Choroid plexus epithelial cell (primary cell): ENCODE measurements at regions not wholly inside any gene's neighbourhood (a gene's known extent, or its start where the extent isn't known, plus 50 kb on each side); places are given as distances from the start of the nearest gene placed in this dataset.

Source experiments
- DNase-seq: peaks from one replicate; pipeline ENCODE4 v3.0.0-alpha.2; 2010; ENCODE audit warnings: low read depth
- H3K4me3 ChIP-seq: 2 replicates; pipeline ENCODE4 v1.5.1; 2011; ENCODE audit warnings: low read depth, mild to moderate bottlenecking, control low read depth, low read length, moderate library complexity
- TF ChIP-seq, protein P1 (sequence below): conservative IDR thresholded peaks from 2 replicates; pipeline ENCODE4 v1.5.1; 2011; ENCODE audit warnings: low read depth, mild to moderate bottlenecking, control low read depth, inconsistent platforms, low read length, moderate library complexity

DNA sequence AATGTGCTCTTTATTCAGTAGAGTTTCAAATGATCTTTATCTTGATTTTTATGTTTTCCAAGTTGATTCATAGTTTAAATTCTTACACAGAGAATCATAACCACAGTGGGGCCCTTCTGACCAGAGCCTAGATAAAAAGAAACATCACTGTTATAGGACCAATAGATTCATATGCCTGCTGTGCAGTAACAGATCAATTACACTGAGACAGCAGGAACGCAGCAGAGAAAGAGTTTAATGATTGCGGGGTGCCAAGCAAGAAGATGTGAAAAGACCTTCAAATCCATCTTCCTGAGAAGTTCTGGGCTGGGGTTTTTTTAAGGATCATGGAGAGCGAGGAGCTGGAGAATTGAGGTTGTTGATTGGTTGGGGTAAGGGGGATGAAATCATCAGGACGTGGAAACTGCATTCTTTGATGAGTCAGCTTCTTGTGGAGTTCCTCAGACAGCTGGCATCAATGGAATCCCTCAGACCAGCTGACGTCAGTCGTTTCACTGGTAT is 346.6 kb downstream of the TBC1D4 start:
- H3K4me3 ChIP-seq: no peak overlapping the region
- DNase-seq: peak; percentile 98
- TF ChIP-seq, protein P1, sequence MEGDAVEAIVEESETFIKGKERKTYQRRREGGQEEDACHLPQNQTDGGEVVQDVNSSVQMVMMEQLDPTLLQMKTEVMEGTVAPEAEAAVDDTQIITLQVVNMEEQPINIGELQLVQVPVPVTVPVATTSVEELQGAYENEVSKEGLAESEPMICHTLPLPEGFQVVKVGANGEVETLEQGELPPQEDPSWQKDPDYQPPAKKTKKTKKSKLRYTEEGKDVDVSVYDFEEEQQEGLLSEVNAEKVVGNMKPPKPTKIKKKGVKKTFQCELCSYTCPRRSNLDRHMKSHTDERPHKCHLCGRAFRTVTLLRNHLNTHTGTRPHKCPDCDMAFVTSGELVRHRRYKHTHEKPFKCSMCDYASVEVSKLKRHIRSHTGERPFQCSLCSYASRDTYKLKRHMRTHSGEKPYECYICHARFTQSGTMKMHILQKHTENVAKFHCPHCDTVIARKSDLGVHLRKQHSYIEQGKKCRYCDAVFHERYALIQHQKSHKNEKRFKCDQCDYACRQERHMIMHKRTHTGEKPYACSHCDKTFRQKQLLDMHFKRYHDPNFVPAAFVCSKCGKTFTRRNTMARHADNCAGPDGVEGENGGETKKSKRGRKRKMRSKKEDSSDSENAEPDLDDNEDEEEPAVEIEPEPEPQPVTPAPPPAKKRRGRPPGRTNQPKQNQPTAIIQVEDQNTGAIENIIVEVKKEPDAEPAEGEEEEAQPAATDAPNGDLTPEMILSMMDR: no peak

DNA sequence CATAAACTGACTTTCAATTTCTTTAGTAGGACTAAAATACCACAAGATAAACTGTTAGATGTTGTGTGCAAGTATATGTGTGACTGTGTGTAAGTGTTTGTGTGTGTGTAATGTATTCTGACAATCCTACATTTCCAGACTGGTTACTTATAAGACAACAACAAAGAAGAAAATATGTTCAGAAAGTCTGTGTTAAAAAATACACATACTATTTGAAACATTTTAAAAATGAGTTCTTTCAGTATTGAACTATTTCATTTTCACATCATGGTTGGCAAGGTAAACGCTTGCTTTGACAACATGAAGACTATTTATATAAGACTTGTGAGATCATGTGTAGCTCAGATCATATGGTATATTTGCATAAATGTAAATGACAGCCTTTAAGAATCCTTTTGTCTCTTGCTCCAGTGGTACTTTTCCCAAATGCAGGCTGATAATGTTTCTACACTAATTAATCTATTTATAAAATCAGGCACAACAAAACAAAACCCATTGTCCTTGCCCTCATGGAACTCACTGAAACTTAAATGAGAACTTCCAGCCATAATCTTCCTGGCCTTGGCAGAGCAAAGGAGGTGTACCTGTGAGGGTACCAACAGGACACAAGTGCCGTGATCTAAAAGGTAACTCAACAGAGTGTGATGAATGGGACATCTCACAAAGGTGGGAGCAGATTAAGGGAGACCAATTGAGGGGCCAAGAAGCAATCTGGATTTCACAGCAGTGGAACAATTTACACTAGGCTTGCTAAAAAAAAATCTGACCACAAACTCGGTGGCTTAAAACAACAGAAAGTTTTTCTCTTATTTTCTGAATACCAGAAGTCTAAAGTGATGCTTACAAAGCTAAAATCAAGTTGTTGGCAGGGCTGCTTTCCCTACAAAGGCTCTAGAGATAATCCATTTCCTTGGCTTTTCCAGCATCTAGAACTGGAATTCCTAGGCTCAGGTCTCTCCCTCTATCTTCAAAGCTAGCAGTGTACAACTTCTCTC is 349.0 kb downstream of the TBC1D4 start:
- DNase-seq: peak; percentile 47
- H3K4me3 ChIP-seq: no peak overlapping the region
- TF ChIP-seq, protein P1: no peak

DNA sequence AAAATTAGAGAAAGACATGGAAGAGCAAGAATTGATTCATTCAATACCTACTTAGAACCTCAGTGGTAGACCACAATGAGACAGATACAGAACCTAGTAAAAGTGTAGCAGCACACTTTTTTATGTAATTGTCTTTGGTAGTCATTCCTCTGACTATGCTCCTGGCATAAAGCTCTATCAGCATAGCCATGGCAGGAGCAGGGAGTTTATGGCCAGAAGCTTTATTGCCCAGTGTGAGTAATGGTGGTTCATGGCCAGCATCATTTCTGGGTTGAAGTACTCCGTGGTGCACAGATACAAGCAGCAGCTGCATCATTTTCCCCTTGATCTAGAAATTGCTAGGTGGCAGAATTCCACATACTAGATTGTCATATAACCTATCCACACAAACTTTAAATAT is 352.6 kb downstream of the TBC1D4 start:
- TF ChIP-seq, protein P1: no peak
- no peak for DNase-seq
- no peak overlapping the region for H3K4me3 ChIP-seq

DNA sequence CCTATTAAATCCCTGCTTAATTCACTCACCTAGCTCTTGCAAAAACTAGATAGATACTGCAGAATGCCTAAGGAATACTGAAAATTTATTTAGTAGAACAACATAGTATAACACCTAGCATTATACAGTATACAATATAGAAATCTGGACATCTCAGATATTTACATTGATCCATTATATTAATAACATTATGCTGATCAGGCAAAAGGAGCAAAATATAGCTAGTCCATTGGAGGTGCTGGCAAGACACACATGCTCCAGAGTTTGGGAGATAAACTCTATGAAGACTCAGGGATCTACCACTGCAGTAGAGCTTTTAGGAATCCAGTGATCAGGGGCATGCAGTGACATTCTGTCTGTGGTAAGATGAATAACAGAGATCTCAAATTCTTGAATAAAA is 357.6 kb downstream of the TBC1D4 start:
- TF ChIP-seq, protein P1: no peak
- H3K4me3 ChIP-seq: no peak overlapping the region
- no peak for DNase-seq

DNA sequence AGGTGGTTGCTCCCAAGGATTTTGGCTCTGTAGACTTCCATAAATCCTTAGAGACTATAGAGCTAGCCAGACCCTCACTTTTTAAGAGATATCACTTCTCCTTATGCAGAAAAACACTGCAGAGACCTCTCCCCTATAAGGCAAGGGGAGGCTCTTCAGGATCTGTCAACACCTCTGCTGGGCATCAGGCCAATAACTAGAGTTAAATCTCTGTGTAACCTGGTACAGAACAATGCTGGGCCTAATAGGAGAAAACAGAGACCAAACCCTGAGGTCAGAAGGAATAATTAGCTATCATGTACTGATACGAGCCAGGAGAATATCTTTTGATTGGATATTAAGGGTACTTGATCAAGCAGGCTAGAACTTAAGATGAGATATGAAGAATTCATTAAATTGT is 358.5 kb downstream of the TBC1D4 start:
- H3K4me3 ChIP-seq: no peak overlapping the region
- DNase-seq: peak; percentile 54
- TF ChIP-seq, protein P1: no peak

DNA sequence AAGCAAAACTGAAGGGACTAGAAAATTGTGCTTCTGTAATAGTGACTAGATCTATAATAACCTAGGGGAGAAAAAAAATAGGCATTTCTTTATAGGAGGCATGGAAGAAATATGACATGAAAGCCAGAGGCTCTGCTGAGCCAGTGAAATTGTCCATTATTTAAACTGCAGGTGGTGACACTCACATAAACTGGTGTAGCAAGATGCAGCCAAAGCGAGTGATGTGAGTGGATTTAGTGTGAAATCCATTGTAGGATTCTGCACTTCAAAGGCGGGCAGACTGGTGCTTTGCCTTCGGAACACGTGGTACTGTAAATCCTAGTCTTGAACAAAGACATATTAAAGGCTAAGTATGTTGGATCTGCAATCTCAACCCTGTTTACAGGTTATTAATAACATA is 361.9 kb downstream of the TBC1D4 start:
- TF ChIP-seq, protein P1: no peak
- no peak for DNase-seq
- no peak overlapping the region for H3K4me3 ChIP-seq
